ENCODE measurements at regions not wholly inside any gene's neighbourhood (a gene's known extent, or its start where the extent isn't known, plus 50 kb on each side); places are given as distances from the start of the nearest gene placed in this dataset.

GRCh38 chr11:19328586-19329311, 88.0 kb upstream of the E2F8 start:
- intact Hi-C loops (cut with micrococcal nuclease): no loop called here
- TF ChIP-seq, protein P1, sequence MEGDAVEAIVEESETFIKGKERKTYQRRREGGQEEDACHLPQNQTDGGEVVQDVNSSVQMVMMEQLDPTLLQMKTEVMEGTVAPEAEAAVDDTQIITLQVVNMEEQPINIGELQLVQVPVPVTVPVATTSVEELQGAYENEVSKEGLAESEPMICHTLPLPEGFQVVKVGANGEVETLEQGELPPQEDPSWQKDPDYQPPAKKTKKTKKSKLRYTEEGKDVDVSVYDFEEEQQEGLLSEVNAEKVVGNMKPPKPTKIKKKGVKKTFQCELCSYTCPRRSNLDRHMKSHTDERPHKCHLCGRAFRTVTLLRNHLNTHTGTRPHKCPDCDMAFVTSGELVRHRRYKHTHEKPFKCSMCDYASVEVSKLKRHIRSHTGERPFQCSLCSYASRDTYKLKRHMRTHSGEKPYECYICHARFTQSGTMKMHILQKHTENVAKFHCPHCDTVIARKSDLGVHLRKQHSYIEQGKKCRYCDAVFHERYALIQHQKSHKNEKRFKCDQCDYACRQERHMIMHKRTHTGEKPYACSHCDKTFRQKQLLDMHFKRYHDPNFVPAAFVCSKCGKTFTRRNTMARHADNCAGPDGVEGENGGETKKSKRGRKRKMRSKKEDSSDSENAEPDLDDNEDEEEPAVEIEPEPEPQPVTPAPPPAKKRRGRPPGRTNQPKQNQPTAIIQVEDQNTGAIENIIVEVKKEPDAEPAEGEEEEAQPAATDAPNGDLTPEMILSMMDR (IDR thresholded peaks at IDR 0.05): no peak
- no peaks in the 10 kb centered on the region for H3K4me1 Mint-ChIP-seq (ENCODE audit: low read depth)
- POLR2A ChIA-PET: no interaction called here
- CTCF ChIA-PET: interaction anchor here (0.6 kb wide), 1 partner anchor 20 kb away, joined by 3 read pairs; no protein-coding TSS in a partner anchor
- H3K4me3 Mint-ChIP-seq: no peak overlapping the region
- H3K27ac Mint-ChIP-seq: no peak overlapping the region
- peaks cover 6% of the 10 kb centered on the region for H3K27me3 Mint-ChIP-seq
- H3K9me3 Mint-ChIP-seq: no peaks in the 10 kb centered on the region
- no peak for ATAC-seq
- no peaks in the 10 kb centered on the region for H3K36me3 Mint-ChIP-seq (ENCODE audit: low read depth)
- DNase-seq: no peak

GRCh38 chr11:19327280-19327679, 86.5 kb upstream of the E2F8 start:
- Mint-ChIP-seq H3K27ac (no peak overlapping the region), H3K9me3 (no peaks in the 10 kb centered on the region)
- intact Hi-C loops (cut with micrococcal nuclease): no loop called here

GRCh38 chr11:19326499-19326898, 85.8 kb upstream of the E2F8 start:
- Mint-ChIP-seq H3K4me3 (no peak overlapping the region), H3K9me3 (no peaks in the 10 kb centered on the region), H3K27me3 (peaks cover 11% of the 10 kb centered on the region), H3K36me3 (ENCODE audit: low read depth) (no peaks in the 10 kb centered on the region), H3K4me1 (ENCODE audit: low read depth) (no peaks in the 10 kb centered on the region), H3K27ac (no peak overlapping the region)
- CTCF ChIA-PET: no interaction called here
- no peak for DNase-seq
- intact Hi-C loops (cut with micrococcal nuclease): no loop called here
- ATAC-seq: no peak
- TF ChIP-seq, protein P1 (IDR thresholded peaks at IDR 0.05): no peak
- POLR2A ChIA-PET: no interaction called here

More at GRCh38 chr11:19327280-19327679, 86.5 kb upstream of the E2F8 start:
- Mint-ChIP-seq H3K27me3 (peaks cover 7% of the 10 kb centered on the region), H3K4me3 (no peak overlapping the region), H3K36me3 (ENCODE audit: low read depth) (no peaks in the 10 kb centered on the region), H3K4me1 (ENCODE audit: low read depth) (no peaks in the 10 kb centered on the region)
- ATAC-seq (no peak), DNase-seq (no peak)
- ChIA-PET POLR2A (no interaction called here), CTCF (interaction anchor here (0.6 kb wide), 1 partner anchor 900 kb away, joined by 3 read pairs; no protein-coding TSS in a partner anchor)
- TF ChIP-seq, protein P1 (IDR thresholded peaks at IDR 0.05): no peak

- intact Hi-C loops (cut with micrococcal nuclease): no loop called here
- TF ChIP-seq, protein P1 (IDR thresholded peaks at IDR 0.05): no peak
- H3K36me3 Mint-ChIP-seq (ENCODE audit: low read depth): no peaks in the 10 kb centered on the region
Measured at GRCh38 chr11:19323502-19323901, 82.8 kb upstream of the E2F8 start.

DNA sequence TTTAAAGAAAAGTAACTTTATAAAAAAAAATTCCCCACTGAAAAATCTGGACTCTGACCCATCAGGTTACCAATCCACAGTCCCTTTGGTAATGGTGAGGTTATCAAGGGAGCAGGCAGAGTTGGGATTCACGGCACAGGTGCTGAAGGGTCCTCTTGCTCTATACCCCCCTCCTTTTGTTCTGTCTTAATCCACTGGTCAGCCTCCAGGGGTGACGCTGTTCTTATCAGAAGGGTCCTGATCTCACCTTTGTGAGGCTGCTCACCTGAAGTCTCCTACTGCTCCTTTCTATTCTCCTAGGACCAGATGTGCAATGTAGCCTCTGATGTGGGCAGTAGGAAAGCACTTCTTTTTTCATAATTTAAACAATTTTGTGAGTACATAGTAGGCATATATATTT, 80.6 kb upstream of the E2F8 start:
- CTCF ChIA-PET: no interaction called here

More at GRCh38 chr11:19323502-19323901, 82.8 kb upstream of the E2F8 start:
- ATAC-seq (no peak), DNase-seq (no peak)
- POLR2A ChIA-PET: no interaction called here
- Mint-ChIP-seq H3K9me3 (no peaks in the 10 kb centered on the region), H3K4me1 (ENCODE audit: low read depth) (no peaks in the 10 kb centered on the region), H3K27me3 (peaks cover 18% of the 10 kb centered on the region), H3K27ac (no peak overlapping the region), H3K4me3 (no peak overlapping the region)
- CTCF ChIA-PET: interaction anchor here (1.3 to 1.4 kb wide), 2 partner anchors 15 to 17 kb away, joined by 3 read pairs; no protein-coding TSS in a partner anchor

More for the DNA sequence above, 80.6 kb upstream of the E2F8 start:
- POLR2A ChIA-PET: no interaction called here
- DNase-seq (no peak), ATAC-seq (no peak)
- intact Hi-C loops (cut with micrococcal nuclease): no loop called here
- no peak overlapping the region for H3K27ac Mint-ChIP-seq
- H3K4me3 Mint-ChIP-seq: no peak overlapping the region
- no peaks in the 10 kb centered on the region for H3K4me1 Mint-ChIP-seq (ENCODE audit: low read depth)
- no peaks in the 10 kb centered on the region for H3K9me3 Mint-ChIP-seq
- TF ChIP-seq, protein P1 (IDR thresholded peaks at IDR 0.05): no peak
- H3K27me3 Mint-ChIP-seq: peaks cover 20% of the 10 kb centered on the region
- H3K36me3 Mint-ChIP-seq (ENCODE audit: low read depth): no peaks in the 10 kb centered on the region
